Thyroid gland (tissue), 4 donors: ENCODE measurements at regions not wholly inside any gene's neighbourhood (a gene's known extent, or its start where the extent isn't known, plus 50 kb on each side); places are given as distances from the start of the nearest gene placed in this dataset.

Experiments used
- CTCF ChIP-seq, 6 experiments: fragments of 200-600 bp in 3 of 6; fragments of 450-650 bp in 3 of 6; sonication (generic) in 3 of 6; IDR thresholded peaks; one replicate each; pipeline ENCODE4 v1.5.1; 2016 to 2019; ENCODE audit warnings: antibody characterized with exemption in 6 of 6, mild to moderate bottlenecking in 2 of 6, inconsistent platforms in 1 of 6, moderate library complexity in 1 of 6
- POLR2A ChIP-seq, 2 donors: fragments of 450-650 bp; IDR thresholded peaks; one replicate each; pipeline ENCODE4 v1.6.1; 2017; ENCODE audit warnings: antibody characterized with exemption in 2 of 2, mild to moderate bottlenecking in 2 of 2, moderate library complexity in 1 of 2

- TF ChIP-seq CTCF (IDR thresholded peaks at IDR 0.05), result no peak
- TF ChIP-seq POLR2A (IDR thresholded peaks at IDR 0.05), result no peak
Observed at GRCh38 chr11:101336155-101336554, 206.5 kb upstream of the PGR start.
